ENCODE measurements at regions not wholly inside any gene's neighbourhood (a gene's known extent, or its start where the extent isn't known, plus 50 kb on each side); places are given as distances from the start of the nearest gene placed in this dataset.

- TF ChIP-seq CTCF (conservative IDR thresholded peaks at IDR 0.05 in 1 of 2, IDR thresholded peaks at IDR 0.05 in 1 of 2; ENCODE audit: extremely low read depth in 1 of 2, insufficient read depth in 1 of 2, low read depth in 1 of 2, low read length in 2 of 2): no peak
- no peak for TF ChIP-seq EZH2 (IDR thresholded peaks at IDR 0.05; ENCODE audit: borderline replicate concordance, low read length)
Measured at GRCh38 chr1:178038372-178038771, 55.5 kb upstream of the RASAL2 start.

Data from mammary epithelial cell (primary cell).